Astrocyte of the spinal cord (primary cell): ENCODE measurements at regions not wholly inside any gene's neighbourhood (a gene's known extent, or its start where the extent isn't known, plus 50 kb on each side); places are given as distances from the start of the nearest gene placed in this dataset.

Source experiments
- DNase-seq: peaks from one replicate; pipeline ENCODE4 v3.0.0; 2011; ENCODE audit warnings: low read depth, low spot score
- H3K4me3 ChIP-seq: 2 replicates; pipeline ENCODE4 v1.5.1; 2011; ENCODE audit warnings: low read depth, mild to moderate bottlenecking, low read length, moderate library complexity
- CTCF ChIP-seq: IDR thresholded peaks from 2 replicates; pipeline ENCODE4 v1.5.1; 2012; ENCODE audit warnings: low read depth, mild to moderate bottlenecking, low read length, inconsistent platforms
- in situ Hi-C: cut with HindIII; loops from 2 replicates; pipeline ENCODE4 v1.10.0; 2017; ENCODE audit warnings: low sequenced_read_pairs

GRCh38 chr2:75261923-75262322, 62.6 kb upstream of the TACR1 start:
- H3K4me3 ChIP-seq: no peak overlapping the region
- TF ChIP-seq CTCF: no peak
- DNase-seq: no peak
- in situ Hi-C loops: no loop called here

GRCh38 chr2:75260946-75261345, 61.6 kb upstream of the TACR1 start:
- in situ Hi-C loops: no loop called here
- DNase-seq: no peak
- H3K4me3 ChIP-seq: no peak overlapping the region
- no peak for TF ChIP-seq CTCF

GRCh38 chr2:75258620-75259019, 59.3 kb upstream of the TACR1 start:
- no peak for DNase-seq
- no peak overlapping the region for H3K4me3 ChIP-seq
- in situ Hi-C loops: no loop called here
- no peak for TF ChIP-seq CTCF

GRCh38 chr2:75256485-75256884, 57.2 kb upstream of the TACR1 start:
- in situ Hi-C loops: no loop called here
- no peak for DNase-seq
- H3K4me3 ChIP-seq: no peak overlapping the region
- TF ChIP-seq CTCF: no peak

- no peak for DNase-seq
- in situ Hi-C loops: no loop called here
- TF ChIP-seq CTCF: no peak
Observed at GRCh38 chr2:75253526-75253925, 54.2 kb upstream of the TACR1 start.

GRCh38 chr2:75251896-75252295, 52.6 kb upstream of the TACR1 start:
- no peak overlapping the region for H3K4me3 ChIP-seq
- in situ Hi-C loops: no loop called here
- no peak for TF ChIP-seq CTCF
- DNase-seq: no peak

More at GRCh38 chr2:75253526-75253925, 54.2 kb upstream of the TACR1 start:
- H3K4me3 ChIP-seq: no peak overlapping the region
